H9 (cell line): ENCODE measurements at regions not wholly inside any gene's neighbourhood (a gene's known extent, or its start where the extent isn't known, plus 50 kb on each side); places are given as distances from the start of the nearest gene placed in this dataset.

Source experiments
- DNase-seq: peaks from one replicate; pipeline ENCODE4 v3.0.0-alpha.2; 2017
- H2AFZ ChIP-seq: one replicate; pipeline ENCODE4 v1.6.1; 2013; ENCODE audit warnings: mild to moderate bottlenecking, low read length, control low read depth, moderate library complexity
- H2AK5ac ChIP-seq: 2 replicates; pipeline ENCODE4 v1.6.1; 2013; ENCODE audit warnings: low read length, control low read depth, mixed read lengths; ENCODE audit not compliant: insufficient read length
- H2BK120ac ChIP-seq: one replicate; pipeline ENCODE4 v1.6.1; 2013; ENCODE audit warnings: low read depth, mild to moderate bottlenecking, low read length, control low read depth, inconsistent platforms; ENCODE audit not compliant: poor library complexity, severe bottlenecking
- H2BK12ac ChIP-seq: 2 replicates; pipeline ENCODE4 v1.6.1; 2013; ENCODE audit warnings: low read length, control low read depth, mixed read lengths, low read depth; ENCODE audit not compliant: insufficient read length
- H2BK15ac ChIP-seq: 2 replicates; pipeline ENCODE4 v1.6.1; 2013; ENCODE audit warnings: low read depth, low read length, control low read depth
- H2BK20ac ChIP-seq: one replicate; pipeline ENCODE4 v1.6.1; 2013; ENCODE audit warnings: low read depth, mild to moderate bottlenecking, low read length, control low read depth, inconsistent platforms; ENCODE audit not compliant: poor library complexity, severe bottlenecking
- H2BK5ac ChIP-seq: 2 replicates; pipeline ENCODE4 v1.6.1; 2013; ENCODE audit warnings: low read length, control low read depth, mixed read lengths; ENCODE audit not compliant: insufficient read length
- H3K14ac ChIP-seq: 2 replicates; pipeline ENCODE4 v1.6.1; 2013; ENCODE audit warnings: low read length, control low read depth; ENCODE audit not compliant: insufficient read depth
- H3K18ac ChIP-seq: 2 replicates; pipeline ENCODE4 v1.6.1; 2013; ENCODE audit warnings: low read depth, mild to moderate bottlenecking, mixed read lengths, low read length, control low read depth; ENCODE audit not compliant: insufficient read length
- H3K23ac ChIP-seq: 2 replicates; pipeline ENCODE4 v1.6.1; 2013; ENCODE audit warnings: low read length, control low read depth, mixed read lengths, low read depth; ENCODE audit not compliant: insufficient read length
- H3K23me2 ChIP-seq: 2 replicates; pipeline ENCODE4 v1.6.1; 2013; ENCODE audit warnings: low read depth, mild to moderate bottlenecking, mixed read lengths, low read length, control low read depth; ENCODE audit not compliant: insufficient read length, poor library complexity, severe bottlenecking
- H3K27ac ChIP-seq: 2 replicates; pipeline ENCODE4 v1.5.1; 2013; ENCODE audit warnings: low read length, control low read depth, mixed read lengths, low read depth; ENCODE audit not compliant: insufficient read length
- H3K27me3 ChIP-seq: 2 replicates; pipeline ENCODE4 v1.6.1; 2013; ENCODE audit warnings: low read length, control low read depth, inconsistent platforms; ENCODE audit not compliant: insufficient read depth
- H3K4ac ChIP-seq: 2 replicates; pipeline ENCODE4 v1.6.1; 2013; ENCODE audit warnings: low read depth, mild to moderate bottlenecking, control low read depth, inconsistent platforms, low read length, moderate library complexity
- H3K4me1 ChIP-seq: 2 replicates; pipeline ENCODE4 v1.6.1; 2013; ENCODE audit warnings: low read length, control low read depth, inconsistent platforms; ENCODE audit not compliant: insufficient read depth
- H3K4me2 ChIP-seq: 2 replicates; pipeline ENCODE4 v1.6.1; 2013; ENCODE audit warnings: low read length, control low read depth, mixed read lengths; ENCODE audit not compliant: insufficient read length, insufficient read depth
- H3K56ac ChIP-seq: 2 replicates; pipeline ENCODE4 v1.6.1; 2013; ENCODE audit warnings: low read depth, mild to moderate bottlenecking, mixed read lengths, low read length, control low read depth; ENCODE audit not compliant: insufficient read length
- H3K79me1 ChIP-seq: 2 replicates; pipeline ENCODE4 v1.6.1; 2013; ENCODE audit warnings: low read depth, mild to moderate bottlenecking, moderate library complexity, low read length, control low read depth, inconsistent platforms; ENCODE audit not compliant: insufficient read depth, poor library complexity, severe bottlenecking
- H3K79me2 ChIP-seq: 2 replicates; pipeline ENCODE4 v1.6.1; 2013; ENCODE audit warnings: low read length, control low read depth, inconsistent platforms; ENCODE audit not compliant: insufficient read depth
- H3K9ac ChIP-seq: 2 replicates; pipeline ENCODE4 v1.6.1; 2013; ENCODE audit warnings: low read length, control low read depth, mixed read lengths; ENCODE audit not compliant: insufficient read length; ENCODE audit errors: extremely low read depth
- H3K9me3 ChIP-seq: one replicate; pipeline ENCODE4 v1.6.1; 2013; ENCODE audit warnings: low read depth, low read length, inconsistent platforms; ENCODE audit not compliant: control insufficient read depth
- H3T11ph ChIP-seq: one replicate; pipeline ENCODE4 v1.6.1; 2013; ENCODE audit warnings: mild to moderate bottlenecking, low read length, control low read depth, inconsistent platforms
- H4K20me1 ChIP-seq: one replicate; pipeline ENCODE4 v1.6.1; 2013; ENCODE audit not compliant: control insufficient read depth, insufficient read length, insufficient read depth
- H4K5ac ChIP-seq: 2 replicates; pipeline ENCODE4 v1.6.1; 2013; ENCODE audit warnings: low read depth, mild to moderate bottlenecking, mixed read lengths, low read length, control low read depth; ENCODE audit not compliant: insufficient read length
- H4K8ac ChIP-seq: replicated peaks from 2 replicates; pipeline ENCODE4 v1.6.1; 2013; ENCODE audit warnings: low read length, control low read depth, mixed read lengths, low read depth; ENCODE audit not compliant: insufficient read length
- H4K91ac ChIP-seq: 2 replicates; pipeline ENCODE4 v1.6.1; 2013; ENCODE audit warnings: low read depth, mild to moderate bottlenecking, moderate library complexity, mixed read lengths, low read length, control low read depth; ENCODE audit not compliant: insufficient read length
- H3K27ac Mint-ChIP-seq, 3 experiments: 2 replicates in 2 of 3; 3 replicates in 1 of 3; pipeline ENCODE4 v1.8.0; 2020 to 2021; ENCODE audit warnings: mixed read lengths in 3 of 3, mild to moderate bottlenecking in 1 of 3, moderate library complexity in 1 of 3
- H3K27me3 Mint-ChIP-seq: 2 replicates; pipeline ENCODE4 v1.8.0; 2021; ENCODE audit warnings: low read depth, mild to moderate bottlenecking, moderate library complexity, mixed read lengths
- H3K36me3 Mint-ChIP-seq, 3 experiments: 2 replicates in 2 of 3; 3 replicates in 1 of 3; pipeline ENCODE4 v1.8.0; 2020 to 2021; ENCODE audit warnings: low read depth in 3 of 3, mixed read lengths in 3 of 3; ENCODE audit not compliant: insufficient read depth in 1 of 3
- H3K4me1 Mint-ChIP-seq, 2 experiments: 2 replicates each; pipeline ENCODE4 v1.8.0; 2020; ENCODE audit warnings: mixed read lengths in 2 of 2
- H3K4me3 Mint-ChIP-seq, 2 experiments: 2 replicates in 1 of 2; 3 replicates in 1 of 2; pipeline ENCODE4 v1.8.0; 2020 to 2021; ENCODE audit warnings: mild to moderate bottlenecking in 2 of 2, mixed read lengths in 2 of 2, moderate library complexity in 1 of 2
- H3K9me3 Mint-ChIP-seq, 2 experiments: 2 replicates in 1 of 2; 3 replicates in 1 of 2; pipeline ENCODE4 v1.8.0; 2020; ENCODE audit warnings: mild to moderate bottlenecking in 2 of 2, mixed read lengths in 2 of 2, moderate library complexity in 1 of 2
- CTCF ChIP-seq: fragments of 200-600 bp; sonication (generic); conservative IDR thresholded peaks from 3 replicates; pipeline ENCODE4 v1.8.0; 2021; ENCODE audit warnings: antibody characterized with exemption, mild to moderate bottlenecking
- WGBS: extraction: QIAGEN DNeasy Blood & Tissue Kit; methylation state at CpG from one replicate; pipeline ENCODE4 v1.1.7; 2013; ENCODE audit warnings: missing lambda C conversion rate, low lambda C conversion rate, mixed read lengths; ENCODE audit not compliant: insufficient read length; ENCODE audit errors: extremely low coverage; 5-methylcytosine and 5-hydroxymethylcytosine counted together

GRCh38 chr11:127270851-127271250 is 270.3 kb upstream of the KIRREL3 start:
- H2BK120ac ChIP-seq, result no peak overlapping the region
- H3K4me1 ChIP-seq, result no peaks in the 10 kb centered on the region
- no peaks in the 10 kb centered on the region for H3K79me1 ChIP-seq
- H3K23ac ChIP-seq, result no peak overlapping the region
- Mint-ChIP-seq H3K4me1 (peaks cover 18 to 21% of the 10 kb centered on the region in 2 experiments), H3K27ac (no peak overlapping the region), H3K4me3 (no peak overlapping the region), H3K27me3 (no peaks in the 10 kb centered on the region), H3K9me3 (peaks cover 4 to 5% of the 10 kb centered on the region in 2 experiments; a peak in 2 of 5 replicates), H3K36me3 (peaks cover 0 to 4% (median 0%) of the 10 kb centered on the region in 3 experiments; a peak in 1 of 7 replicates)
- no peaks in the 10 kb centered on the region for H4K20me1 ChIP-seq
- no peak overlapping the region for H2BK12ac ChIP-seq
- no peak overlapping the region for H3K4ac ChIP-seq
- H3K14ac ChIP-seq, result no peak overlapping the region
- H4K91ac ChIP-seq, result no peak overlapping the region
- no peak overlapping the region for H3K27ac ChIP-seq
- H2BK20ac ChIP-seq, result no peak overlapping the region
- H3K9me3 ChIP-seq, result no peaks in the 10 kb centered on the region
- H4K5ac ChIP-seq, result no peak overlapping the region
- no peak overlapping the region for H3K9ac ChIP-seq
- no peak for TF ChIP-seq CTCF
- WGBS, result no CpG with 5 or more reads among the region's 2 CpGs
- no peak overlapping the region for H2AFZ ChIP-seq
- no peak overlapping the region for H2BK5ac ChIP-seq
- H3K23me2 ChIP-seq, result no peaks in the 10 kb centered on the region
- H2AK5ac ChIP-seq, result no peak overlapping the region
- no peak overlapping the region for H3K18ac ChIP-seq
- H3K56ac ChIP-seq, result no peak overlapping the region
- H4K8ac ChIP-seq, result no peak overlapping the region
- H3K27me3 ChIP-seq, result no peaks in the 10 kb centered on the region
- H3K4me2 ChIP-seq, result no peak overlapping the region
- no peaks in the 10 kb centered on the region for H3K79me2 ChIP-seq
- no peak for DNase-seq
- no peak overlapping the region for H3T11ph ChIP-seq
- no peak overlapping the region for H2BK15ac ChIP-seq
